HG03095 (cell line): ENCODE measurements at regions not wholly inside any gene's neighbourhood (a gene's known extent, or its start where the extent isn't known, plus 50 kb on each side); places are given as distances from the start of the nearest gene placed in this dataset.
A peak's percentile ranks its signal among the peaks of the same experiment; 100 is the strongest.
"Not testable (repeated sequence)": the region's sequence is repeated elsewhere in the genome, so short reads cannot be mapped to it uniquely, and the experiment has no call there.

Experiments
- ATAC-seq: cut with Tn5 transposase; IDR thresholded peaks from one replicate; pipeline ENCODE4 v1.9.1; 2021; ENCODE audit warnings: moderate library complexity; ENCODE audit not compliant: unreplicated experiment

- no peak for ATAC-seq
Measured at GRCh38 chr10:45564303-45564959, 108.1 kb downstream of the ZFAND4 start.

- no peak for ATAC-seq
Measured at GRCh38 chr10:45561952-45562351, 110.6 kb downstream of the ZFAND4 start.

GRCh38 chr10:45560262-45560661 is 112.3 kb downstream of the ZFAND4 start:
- no peak for ATAC-seq

- no peak for ATAC-seq
Measured at GRCh38 chr10:45558425-45558824, 114.1 kb downstream of the ZFAND4 start.

- no peak for ATAC-seq
Measured at GRCh38 chr10:45557275-45557905, 115.2 kb downstream of the ZFAND4 start.

- ATAC-seq: no peak
Measured at GRCh38 chr10:45555795-45556194, 116.8 kb downstream of the ZFAND4 start.

GRCh38 chr10:45555332-45555731 is 117.2 kb downstream of the ZFAND4 start:
- not testable (repeated sequence) for ATAC-seq

GRCh38 chr10:45553613-45554012 is 119.0 kb downstream of the ZFAND4 start:
- ATAC-seq: no peak

- peak; percentile 72 for ATAC-seq
Measured at GRCh38 chr10:45553155-45553554, 119.4 kb downstream of the ZFAND4 start.

GRCh38 chr10:45552476-45552875 is 120.1 kb downstream of the ZFAND4 start:
- ATAC-seq: no peak

GRCh38 chr10:45550903-45551786 is 121.4 kb downstream of the ZFAND4 start:
- ATAC-seq: no peak

GRCh38 chr10:45548068-45548467 is 124.5 kb downstream of the ZFAND4 start:
- no peak for ATAC-seq

- ATAC-seq: no peak
Measured at GRCh38 chr10:45547207-45547606, 125.4 kb downstream of the ZFAND4 start.

- no peak for ATAC-seq
Measured at GRCh38 chr10:45545150-45545549, 127.4 kb downstream of the ZFAND4 start.

- no peak for ATAC-seq
Measured at GRCh38 chr10:45544191-45544590, 128.4 kb downstream of the ZFAND4 start.

GRCh38 chr10:45541032-45541431 is 131.5 kb downstream of the ZFAND4 start:
- not testable (repeated sequence) for ATAC-seq

GRCh38 chr10:45540589-45540988 is 132.0 kb downstream of the ZFAND4 start:
- not testable (repeated sequence) for ATAC-seq

- ATAC-seq: not testable (repeated sequence)
Measured at GRCh38 chr10:45539569-45539968, 133.0 kb downstream of the ZFAND4 start.

GRCh38 chr10:45534572-45534971 is 138.0 kb downstream of the ZFAND4 start:
- no peak for ATAC-seq

GRCh38 chr10:45532480-45532879 is 140.1 kb downstream of the ZFAND4 start:
- no peak for ATAC-seq

- ATAC-seq: no peak
Measured at GRCh38 chr10:45526309-45526905, 146.2 kb downstream of the ZFAND4 start.
